Inflammatory macrophage treated with lipopolysaccharide for 4 hours (primary cell): ENCODE measurements at regions not wholly inside any gene's neighbourhood (a gene's known extent, or its start where the extent isn't known, plus 50 kb on each side); places are given as distances from the start of the nearest gene placed in this dataset.
"Not testable (repeated sequence)": the region's sequence is repeated elsewhere in the genome, so short reads cannot be mapped to it uniquely, and the experiment has no call there.

Experiments used
- DNase-seq: peaks from one replicate; pipeline ENCODE4 v3.0.0-alpha.2; 2020

- no peak for DNase-seq
Measured at GRCh38 chr12:38484821-38485449, 168.4 kb downstream of the ALG10B start.

GRCh38 chr12:38488866-38489265 is 172.3 kb downstream of the ALG10B start:
- no peak for DNase-seq

GRCh38 chr12:38490073-38490472 is 173.5 kb downstream of the ALG10B start:
- DNase-seq: no peak

- no peak for DNase-seq
Measured at GRCh38 chr12:38490941-38491340, 174.4 kb downstream of the ALG10B start.

GRCh38 chr12:38501481-38501880 is 184.9 kb downstream of the ALG10B start:
- DNase-seq: no peak

GRCh38 chr12:38501991-38502390 is 185.4 kb downstream of the ALG10B start:
- DNase-seq: no peak

- no peak for DNase-seq
Measured at GRCh38 chr12:38502415-38502814, 185.8 kb downstream of the ALG10B start.

GRCh38 chr12:38507839-38508238 is 191.3 kb downstream of the ALG10B start:
- DNase-seq: no peak

GRCh38 chr12:38508246-38508645 is 191.7 kb downstream of the ALG10B start:
- no peak for DNase-seq

GRCh38 chr12:38515912-38516311 is 199.3 kb downstream of the ALG10B start:
- no peak for DNase-seq

- no peak for DNase-seq
Measured at GRCh38 chr12:38516418-38516817, 199.8 kb downstream of the ALG10B start.

- no peak for DNase-seq
Measured at GRCh38 chr12:38523920-38524319, 207.3 kb downstream of the ALG10B start.

GRCh38 chr12:38527631-38528030 is 211.1 kb downstream of the ALG10B start:
- no peak for DNase-seq

GRCh38 chr12:38528527-38528926 is 212.0 kb downstream of the ALG10B start:
- no peak for DNase-seq

GRCh38 chr12:38529281-38529680 is 212.7 kb downstream of the ALG10B start:
- not testable (repeated sequence) for DNase-seq

GRCh38 chr12:38538319-38538718 is 221.7 kb downstream of the ALG10B start:
- no peak for DNase-seq

- DNase-seq: no peak
Measured at GRCh38 chr12:38540156-38540555, 223.6 kb downstream of the ALG10B start.

- DNase-seq: no peak
Measured at GRCh38 chr12:38541849-38542248, 225.3 kb downstream of the ALG10B start.

GRCh38 chr12:38543151-38543550 is 226.6 kb downstream of the ALG10B start:
- no peak for DNase-seq

GRCh38 chr12:38544330-38545066 is 227.9 kb downstream of the ALG10B start:
- no peak for DNase-seq

- no peak for DNase-seq
Measured at GRCh38 chr12:38547586-38547985, 231.0 kb downstream of the ALG10B start.

GRCh38 chr12:38555620-38556591 is 239.3 kb downstream of the ALG10B start:
- peak; percentile 36 for DNase-seq

- DNase-seq: no peak
Measured at GRCh38 chr12:38556647-38557046, 240.1 kb downstream of the ALG10B start.
